Memory B cell (primary cell): ENCODE measurements at regions not wholly inside any gene's neighbourhood (a gene's known extent, or its start where the extent isn't known, plus 50 kb on each side); places are given as distances from the start of the nearest gene placed in this dataset.
"Not testable (repeated sequence)": the region's sequence is repeated elsewhere in the genome, so short reads cannot be mapped to it uniquely, and the experiment has no call there.

Experiments used
- ATAC-seq: fragments of 150-1000 bp; cut with Tn5 transposase; 2 replicates; pipeline ENCODE4 v1.10.0; 2021; ENCODE audit warnings: low read depth, mild to moderate bottlenecking, moderate library complexity
- DNase-seq, 2 donors: peaks; one replicate each; pipeline ENCODE4 v3.0.0; 2022; ENCODE audit warnings: low spot score in 2 of 2
- H3K27ac Mint-ChIP-seq: one replicate; pipeline ENCODE4 v1.8.0; 2022; ENCODE audit warnings: mild to moderate bottlenecking, moderate library complexity, mixed read lengths
- H3K27me3 Mint-ChIP-seq: one replicate; pipeline ENCODE4 v1.8.0; 2022; ENCODE audit warnings: mixed read lengths
- H3K36me3 Mint-ChIP-seq: one replicate; pipeline ENCODE4 v1.8.0; 2022; ENCODE audit warnings: mild to moderate bottlenecking, mixed read lengths
- H3K4me1 Mint-ChIP-seq: one replicate; pipeline ENCODE4 v1.8.0; 2022; ENCODE audit warnings: mixed read lengths
- H3K4me3 Mint-ChIP-seq: one replicate; pipeline ENCODE4 v1.8.0; 2022; ENCODE audit warnings: mild to moderate bottlenecking, moderate library complexity, mixed read lengths
- H3K9me3 Mint-ChIP-seq: one replicate; pipeline ENCODE4 v1.8.0; 2022; ENCODE audit warnings: mixed read lengths

DNA sequence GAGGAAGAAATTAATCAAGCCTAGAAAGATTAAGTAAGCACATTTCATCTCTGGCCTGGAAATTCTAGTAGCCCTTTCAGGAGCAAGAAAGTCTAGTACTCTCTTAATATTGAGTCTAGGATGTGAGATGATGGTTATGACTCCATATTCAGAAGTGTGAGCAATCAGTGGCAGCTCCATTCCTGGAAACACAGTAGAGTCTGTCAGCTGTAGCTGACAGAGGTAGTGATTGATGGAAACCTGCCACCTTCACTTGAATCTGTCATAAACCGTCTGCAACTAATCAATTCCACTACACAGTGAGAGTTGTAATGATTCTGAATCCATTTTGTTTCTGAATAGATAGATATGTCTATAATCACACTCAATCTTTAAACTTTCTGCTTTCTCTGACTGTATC lies 635.1 kb downstream of the IRS1 start:
- Mint-ChIP-seq H3K36me3 (no peaks in the 10 kb centered on the region), H3K27ac (no peak overlapping the region), H3K4me3 (no peak overlapping the region), H3K9me3 (no peaks in the 10 kb centered on the region), H3K4me1 (no peaks in the 10 kb centered on the region), H3K27me3 (no peaks in the 10 kb centered on the region)
- no peak for ATAC-seq
- no peak for DNase-seq

- not testable (repeated sequence) for ATAC-seq, H3K36me3 Mint-ChIP-seq, H3K9me3 Mint-ChIP-seq, DNase-seq, H3K27me3 Mint-ChIP-seq, H3K27ac Mint-ChIP-seq, H3K4me3 Mint-ChIP-seq, H3K4me1 Mint-ChIP-seq
Observed at GRCh38 chr2:226160617-226161016, 639.0 kb downstream of the IRS1 start.

- Mint-ChIP-seq H3K9me3 (no peaks in the 10 kb centered on the region), H3K36me3 (no peaks in the 10 kb centered on the region), H3K4me3 (no peak overlapping the region), H3K4me1 (no peaks in the 10 kb centered on the region), H3K27me3 (peaks cover 2% of the 10 kb centered on the region), H3K27ac (no peak overlapping the region)
- ATAC-seq (no peak), DNase-seq (no peak)
Observed at GRCh38 chr2:226159875-226160479, 639.6 kb downstream of the IRS1 start.

GRCh38 chr2:226158940-226159339 lies 640.7 kb downstream of the IRS1 start:
- Mint-ChIP-seq H3K9me3 (no peaks in the 10 kb centered on the region), H3K4me1 (no peaks in the 10 kb centered on the region), H3K27me3 (peaks cover 2% of the 10 kb centered on the region), H3K27ac (no peak overlapping the region), H3K36me3 (no peaks in the 10 kb centered on the region), H3K4me3 (no peak overlapping the region)
- DNase-seq (no peak), ATAC-seq (no peak)

DNA sequence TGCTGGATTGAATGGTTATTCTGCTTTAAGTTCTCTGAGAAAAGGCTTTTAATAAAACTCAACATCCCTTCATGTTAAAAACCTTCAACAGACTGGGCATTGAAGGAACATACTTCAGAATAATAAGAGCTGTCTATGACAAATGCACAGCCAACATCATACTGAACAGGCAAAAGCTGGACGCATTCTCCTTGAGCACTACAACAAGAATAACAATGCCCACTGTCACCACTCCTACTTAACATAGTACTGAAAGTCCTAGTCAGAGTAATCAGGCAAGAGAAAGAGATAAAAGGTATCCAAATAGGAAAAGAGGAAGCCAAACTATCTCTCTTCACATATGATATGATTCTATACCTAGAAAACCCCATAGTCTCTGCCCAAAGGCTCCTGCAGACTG lies 641.4 kb downstream of the IRS1 start:
- no peak for ATAC-seq
- Mint-ChIP-seq H3K36me3 (no peaks in the 10 kb centered on the region), H3K4me1 (no peaks in the 10 kb centered on the region), H3K27me3 (peaks cover 2% of the 10 kb centered on the region), H3K27ac (no peak overlapping the region), H3K4me3 (no peak overlapping the region), H3K9me3 (no peaks in the 10 kb centered on the region)
- no peak for DNase-seq

DNA sequence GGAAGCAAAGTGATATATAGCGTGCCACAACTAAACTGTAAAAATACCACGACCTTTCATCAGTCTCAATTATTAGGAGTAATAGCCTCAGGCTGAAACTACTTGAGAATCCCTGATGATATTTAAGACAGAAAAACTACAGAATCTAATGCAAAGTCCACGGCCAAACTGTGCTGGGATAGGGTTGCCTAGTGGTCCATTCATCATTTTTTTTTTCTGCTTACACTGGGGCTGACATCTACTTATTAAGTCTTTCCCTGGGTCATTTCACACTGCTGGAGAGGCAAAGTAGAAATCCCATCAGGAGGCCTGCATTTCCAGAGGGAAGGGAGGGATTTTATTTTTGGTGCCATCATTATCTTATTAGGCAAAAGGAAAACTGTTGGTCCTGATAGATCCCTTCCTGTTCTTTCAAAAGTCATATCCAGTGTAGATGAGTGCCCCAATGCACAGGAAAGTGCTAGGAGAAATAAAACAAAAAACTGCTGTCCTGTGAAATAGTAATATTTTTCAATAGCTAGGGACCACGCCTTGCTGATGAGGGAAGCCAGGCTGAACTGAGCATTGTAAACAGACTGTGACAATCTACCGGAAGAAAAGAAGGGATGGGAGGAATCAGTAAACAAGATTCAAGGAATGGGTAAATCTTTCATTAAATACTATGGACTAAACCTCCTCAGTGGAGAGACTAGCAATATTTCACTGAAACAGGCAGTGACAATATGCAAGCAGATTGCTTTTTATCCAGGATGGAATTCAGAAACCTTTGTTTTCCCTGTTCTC lies 644.3 kb downstream of the IRS1 start:
- peaks cover 2% of the 10 kb centered on the region for H3K27me3 Mint-ChIP-seq
- H3K9me3 Mint-ChIP-seq, result no peaks in the 10 kb centered on the region
- ATAC-seq (no peak), DNase-seq (no peak)
- H3K4me3 Mint-ChIP-seq, result no peak overlapping the region
- H3K4me1 Mint-ChIP-seq, result no peaks in the 10 kb centered on the region
- H3K27ac Mint-ChIP-seq, result no peak overlapping the region
- H3K36me3 Mint-ChIP-seq, result no peaks in the 10 kb centered on the region

- peaks cover 2% of the 10 kb centered on the region for H3K27me3 Mint-ChIP-seq
- no peaks in the 10 kb centered on the region for H3K4me1 Mint-ChIP-seq
- H3K9me3 Mint-ChIP-seq, result no peaks in the 10 kb centered on the region
- H3K4me3 Mint-ChIP-seq, result no peak overlapping the region
- DNase-seq, result no peak
- ATAC-seq, result no peak
- no peaks in the 10 kb centered on the region for H3K36me3 Mint-ChIP-seq
- H3K27ac Mint-ChIP-seq, result no peak overlapping the region
Observed at GRCh38 chr2:226154610-226155009, 645.0 kb downstream of the IRS1 start.

- no peak overlapping the region for H3K27ac Mint-ChIP-seq
- DNase-seq, result no peak
Observed at GRCh38 chr2:226153553-226153952, 646.1 kb downstream of the IRS1 start.

GRCh38 chr2:226151157-226151556 lies 648.5 kb downstream of the IRS1 start:
- no peak for DNase-seq

More at GRCh38 chr2:226153553-226153952, 646.1 kb downstream of the IRS1 start:
- Mint-ChIP-seq H3K4me1 (no peaks in the 10 kb centered on the region), H3K36me3 (no peaks in the 10 kb centered on the region), H3K9me3 (no peaks in the 10 kb centered on the region), H3K27me3 (peaks cover 2% of the 10 kb centered on the region), H3K4me3 (no peak overlapping the region)
- no peak for ATAC-seq

DNA sequence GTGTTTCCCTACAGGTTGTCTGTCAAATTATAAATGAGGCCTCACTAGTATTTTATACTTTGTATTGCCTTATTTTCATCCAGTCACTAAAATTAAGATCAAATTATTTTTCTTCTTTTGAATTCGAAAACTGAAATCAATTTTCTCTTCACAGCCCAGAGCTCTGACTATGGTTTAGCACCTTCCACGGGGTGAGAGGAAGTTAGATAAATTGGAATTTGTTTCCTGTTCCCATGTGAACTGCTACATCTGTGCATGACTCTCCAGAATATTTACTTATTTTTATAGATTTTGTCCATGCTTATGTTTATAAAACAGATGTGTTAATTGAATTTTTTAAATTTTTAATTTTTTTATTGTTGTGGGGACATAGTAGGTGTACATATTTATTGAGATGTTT lies 656.5 kb downstream of the IRS1 start:
- Mint-ChIP-seq H3K36me3 (no peaks in the 10 kb centered on the region), H3K27me3 (no peaks in the 10 kb centered on the region), H3K4me1 (no peaks in the 10 kb centered on the region), H3K4me3 (no peak overlapping the region), H3K27ac (no peak overlapping the region), H3K9me3 (no peaks in the 10 kb centered on the region)
- ATAC-seq (no peak), DNase-seq (no peak)

More at GRCh38 chr2:226151157-226151556, 648.5 kb downstream of the IRS1 start:
- Mint-ChIP-seq H3K27ac (no peak overlapping the region), H3K9me3 (no peaks in the 10 kb centered on the region), H3K4me3 (no peak overlapping the region), H3K36me3 (no peaks in the 10 kb centered on the region), H3K27me3 (no peaks in the 10 kb centered on the region), H3K4me1 (no peaks in the 10 kb centered on the region)
- ATAC-seq, result no peak

DNA sequence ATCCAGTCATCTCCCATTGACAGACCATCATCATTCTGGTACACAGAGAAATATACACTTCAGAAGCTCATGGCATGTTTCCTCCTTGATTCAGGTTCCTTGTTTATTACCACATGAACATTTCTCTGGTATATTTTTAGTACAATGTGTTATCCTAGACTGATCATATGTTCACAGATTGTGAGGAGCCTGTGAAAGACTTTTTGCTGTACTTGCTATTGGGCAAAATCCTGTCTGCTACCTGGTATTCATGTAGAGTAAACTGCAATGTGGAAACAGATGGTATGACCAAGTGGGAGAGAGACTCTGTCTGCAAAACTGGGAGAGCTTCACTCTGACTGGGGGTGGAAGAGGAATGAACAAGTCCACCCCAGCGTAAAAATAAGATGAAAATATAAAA lies 657.2 kb downstream of the IRS1 start:
- Mint-ChIP-seq H3K9me3 (no peaks in the 10 kb centered on the region), H3K4me3 (no peak overlapping the region), H3K27ac (no peak overlapping the region), H3K4me1 (peaks cover 2% of the 10 kb centered on the region), H3K27me3 (no peaks in the 10 kb centered on the region), H3K36me3 (no peaks in the 10 kb centered on the region)
- ATAC-seq (no peak), DNase-seq (no peak)

DNA sequence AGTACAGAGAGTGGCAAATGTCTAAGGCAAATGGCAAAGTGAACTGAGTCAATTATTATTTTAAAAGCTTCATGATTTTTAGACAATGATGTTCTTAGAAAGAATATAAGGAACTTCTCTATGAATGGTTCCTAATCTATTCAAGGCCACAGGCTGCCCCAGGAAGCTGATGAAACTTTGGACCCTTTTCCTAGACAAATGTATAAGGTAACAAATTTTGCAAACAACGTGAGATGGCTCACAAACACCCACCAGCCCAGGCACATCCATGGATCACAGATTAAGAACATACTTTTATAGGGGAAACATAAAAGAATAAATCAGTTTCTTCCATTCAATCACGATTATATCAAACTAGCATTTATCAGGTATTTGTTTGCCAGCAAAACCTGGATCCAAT lies 659.0 kb downstream of the IRS1 start:
- Mint-ChIP-seq H3K4me1 (peaks cover 10% of the 10 kb centered on the region), H3K9me3 (no peaks in the 10 kb centered on the region), H3K36me3 (no peaks in the 10 kb centered on the region), H3K27ac (no peak overlapping the region), H3K4me3 (no peak overlapping the region), H3K27me3 (no peaks in the 10 kb centered on the region)
- ATAC-seq (no peak), DNase-seq (no peak)

DNA sequence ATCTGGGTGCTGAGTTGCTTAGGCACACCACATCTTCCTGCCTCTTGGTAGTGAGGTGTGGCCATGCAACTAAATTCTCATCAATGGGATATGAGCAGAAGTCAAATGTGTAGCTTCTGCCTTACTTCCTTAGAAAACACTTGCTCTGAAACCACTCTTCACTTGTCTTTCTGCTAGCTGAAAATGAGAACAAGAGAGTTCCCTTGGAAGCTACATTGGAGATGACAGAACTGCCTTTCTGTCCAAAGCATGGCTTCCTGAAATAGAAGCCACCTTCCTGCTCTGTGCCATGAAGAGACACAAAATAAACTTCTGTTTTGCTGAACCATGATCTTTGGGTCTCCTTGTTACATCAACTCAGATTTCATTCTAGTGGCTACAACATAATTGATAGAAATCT lies 659.9 kb downstream of the IRS1 start:
- no peak overlapping the region for H3K27ac Mint-ChIP-seq
- no peak for ATAC-seq

DNA sequence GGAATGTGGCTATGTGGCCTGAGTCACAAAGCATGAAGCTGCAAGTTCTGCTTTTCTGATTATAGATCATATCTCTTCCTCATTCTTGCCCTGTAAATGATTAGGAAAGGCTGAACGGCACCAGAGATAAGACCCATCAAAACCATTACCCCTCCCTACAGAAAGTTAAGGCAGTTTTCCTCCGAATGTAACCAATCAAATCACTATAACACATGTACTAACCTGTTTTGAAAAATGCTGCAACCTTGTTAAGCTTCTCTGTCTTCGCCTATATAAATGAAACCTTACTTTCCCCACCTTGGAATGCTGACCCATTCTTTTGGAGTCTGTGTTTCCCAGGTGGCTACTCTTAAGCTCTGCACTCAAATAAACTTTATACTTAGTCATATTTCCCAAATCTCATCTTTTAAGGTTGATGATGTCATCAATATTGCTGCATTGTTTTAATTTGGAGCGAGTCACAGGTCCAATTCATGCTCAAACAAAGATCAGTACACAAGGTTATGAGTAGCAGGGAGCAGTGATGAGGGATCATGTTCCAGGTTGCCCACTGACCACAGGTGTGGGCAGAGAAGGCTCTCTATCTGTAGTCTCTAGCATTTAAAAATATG lies 662.3 kb downstream of the IRS1 start:
- Mint-ChIP-seq H3K9me3 (no peaks in the 10 kb centered on the region), H3K27me3 (no peaks in the 10 kb centered on the region), H3K36me3 (no peaks in the 10 kb centered on the region), H3K27ac (peak overlapping the region; percentile 45), H3K4me1 (peaks cover 10% of the 10 kb centered on the region), H3K4me3 (no peak overlapping the region)
- no peak for DNase-seq
- ATAC-seq, result peak; percentile 85

More for the DNA sequence above, 659.9 kb downstream of the IRS1 start:
- no peaks in the 10 kb centered on the region for H3K9me3 Mint-ChIP-seq
- H3K4me1 Mint-ChIP-seq, result peaks cover 10% of the 10 kb centered on the region
- no peak for DNase-seq
- no peaks in the 10 kb centered on the region for H3K27me3 Mint-ChIP-seq
- H3K4me3 Mint-ChIP-seq, result no peak overlapping the region
- H3K36me3 Mint-ChIP-seq, result no peaks in the 10 kb centered on the region
